C4-2B (cell line): ENCODE measurements at regions not wholly inside any gene's neighbourhood (a gene's known extent, or its start where the extent isn't known, plus 50 kb on each side); places are given as distances from the start of the nearest gene placed in this dataset.

Source experiments
- CTCF ChIP-seq: fragments of 450-650 bp; conservative IDR thresholded peaks from 2 replicates; pipeline ENCODE4 v1.5.1; 2017; ENCODE audit warnings: mild to moderate bottlenecking
- ZFX ChIP-seq: fragments of 450-650 bp; IDR thresholded peaks from 2 replicates; pipeline ENCODE4 v1.6.1; 2017

- TF ChIP-seq CTCF (no peak), ZFX (no peak)
Observed at GRCh38 chr4:33226133-33226532, 2506.0 kb downstream of the PCDH7 start.
